SK-N-SH treated with all-trans-retinoic acid at 6 μM for 48 hours (cell line): ENCODE measurements at regions not wholly inside any gene's neighbourhood (a gene's known extent, or its start where the extent isn't known, plus 50 kb on each side); places are given as distances from the start of the nearest gene placed in this dataset.

Experiments
- PATZ1 ChIP-seq: fragments of 250-450 bp; sonication (Bioruptor Pico); IDR thresholded peaks from 2 replicates; pipeline ENCODE4 v1.8.0; 2020; ENCODE audit warnings: mild to moderate bottlenecking, moderate library complexity, borderline replicate concordance
- TCF4 ChIP-seq: fragments of 250-450 bp; sonication (Bioruptor Pico); IDR thresholded peaks from 2 replicates; pipeline ENCODE4 v1.8.0; 2021; ENCODE audit warnings: mild to moderate bottlenecking, moderate library complexity, borderline replicate concordance
- ZC3H10 ChIP-seq: fragments of 250-450 bp; sonication (Bioruptor Pico); IDR thresholded peaks from 2 replicates; pipeline ENCODE4 v1.5.1; 2021; ENCODE audit warnings: mild to moderate bottlenecking, moderate library complexity
- ZFP30 ChIP-seq: fragments of 450-650 bp; formaldehyde crosslinking; IDR thresholded peaks from 2 replicates; pipeline ENCODE4 v1.5.0; 2022; ENCODE audit warnings: mild to moderate bottlenecking, moderate library complexity
- TF ChIP-seq, protein P1 (sequence below): fragments of 250-450 bp; sonication (Bioruptor Pico); IDR thresholded peaks from 2 replicates; pipeline ENCODE4 v1.5.1; 2021; ENCODE audit warnings: mild to moderate bottlenecking, moderate library complexity
- TF ChIP-seq, protein P2 (sequence below): fragments of 250-450 bp; sonication (Bioruptor Pico); IDR thresholded peaks from 2 replicates; pipeline ENCODE4 v1.5.1; 2020; ENCODE audit warnings: low read depth, mild to moderate bottlenecking, moderate library complexity

- TF ChIP-seq, protein P1, sequence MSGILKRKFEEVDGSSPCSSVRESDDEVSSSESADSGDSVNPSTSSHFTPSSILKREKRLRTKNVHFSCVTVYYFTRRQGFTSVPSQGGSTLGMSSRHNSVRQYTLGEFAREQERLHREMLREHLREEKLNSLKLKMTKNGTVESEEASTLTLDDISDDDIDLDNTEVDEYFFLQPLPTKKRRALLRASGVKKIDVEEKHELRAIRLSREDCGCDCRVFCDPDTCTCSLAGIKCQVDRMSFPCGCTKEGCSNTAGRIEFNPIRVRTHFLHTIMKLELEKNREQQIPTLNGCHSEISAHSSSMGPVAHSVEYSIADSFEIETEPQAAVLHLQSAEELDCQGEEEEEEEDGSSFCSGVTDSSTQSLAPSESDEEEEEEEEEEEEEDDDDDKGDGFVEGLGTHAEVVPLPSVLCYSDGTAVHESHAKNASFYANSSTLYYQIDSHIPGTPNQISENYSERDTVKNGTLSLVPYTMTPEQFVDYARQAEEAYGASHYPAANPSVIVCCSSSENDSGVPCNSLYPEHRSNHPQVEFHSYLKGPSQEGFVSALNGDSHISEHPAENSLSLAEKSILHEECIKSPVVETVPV (CRISPR knock-in tag), result no peak
- TF ChIP-seq PATZ1 (CRISPR knock-in tag), result no peak
- TF ChIP-seq, protein P2, sequence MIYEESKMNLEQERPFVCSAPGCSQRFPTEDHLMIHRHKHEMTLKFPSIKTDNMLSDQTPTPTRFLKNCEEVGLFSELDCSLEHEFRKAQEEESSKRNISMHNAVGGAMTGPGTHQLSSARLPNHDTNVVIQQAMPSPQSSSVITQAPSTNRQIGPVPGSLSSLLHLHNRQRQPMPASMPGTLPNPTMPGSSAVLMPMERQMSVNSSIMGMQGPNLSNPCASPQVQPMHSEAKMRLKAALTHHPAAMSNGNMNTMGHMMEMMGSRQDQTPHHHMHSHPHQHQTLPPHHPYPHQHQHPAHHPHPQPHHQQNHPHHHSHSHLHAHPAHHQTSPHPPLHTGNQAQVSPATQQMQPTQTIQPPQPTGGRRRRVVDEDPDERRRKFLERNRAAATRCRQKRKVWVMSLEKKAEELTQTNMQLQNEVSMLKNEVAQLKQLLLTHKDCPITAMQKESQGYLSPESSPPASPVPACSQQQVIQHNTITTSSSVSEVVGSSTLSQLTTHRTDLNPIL (CRISPR knock-in tag), result no peak
- no peak for TF ChIP-seq ZC3H10 (CRISPR knock-in tag)
- no peak for TF ChIP-seq ZFP30 (CRISPR knock-in tag)
- no peak for TF ChIP-seq TCF4
Measured at GRCh38 chr7:19215412-19215811, 70.2 kb upstream of the FERD3L start.
